HUES6 (cell line): ENCODE measurements at regions not wholly inside any gene's neighbourhood (a gene's known extent, or its start where the extent isn't known, plus 50 kb on each side); places are given as distances from the start of the nearest gene placed in this dataset.
A peak's percentile ranks its signal among the peaks of the same experiment; 100 is the strongest.
"Not testable (repeated sequence)": the region's sequence is repeated elsewhere in the genome, so short reads cannot be mapped to it uniquely, and the experiment has no call there.

Experiments used
- H3K27ac ChIP-seq: 2 replicates; pipeline ENCODE4 v1.7.0; 2013; ENCODE audit warnings: low read depth, mild to moderate bottlenecking, low read length, inconsistent platforms
- H3K27me3 ChIP-seq: 2 replicates; pipeline ENCODE4 v1.6.1; 2013; ENCODE audit warnings: low read length; ENCODE audit not compliant: control insufficient read depth, insufficient read depth
- H3K36me3 ChIP-seq: 2 replicates; pipeline ENCODE4 v1.6.1; 2013; ENCODE audit warnings: low read length; ENCODE audit not compliant: control insufficient read depth, insufficient read depth
- H3K4me1 ChIP-seq: 2 replicates; pipeline ENCODE4 v1.6.1; 2013; ENCODE audit warnings: low read length; ENCODE audit not compliant: control insufficient read depth, insufficient read depth
- H3K4me3 ChIP-seq: 2 replicates; pipeline ENCODE4 v1.5.1; 2013; ENCODE audit warnings: low read depth, low read length
- H3K9ac ChIP-seq: one replicate; pipeline ENCODE4 v1.6.1; 2013; ENCODE audit warnings: mild to moderate bottlenecking, low read length
- H3K9me3 ChIP-seq: 2 replicates; pipeline ENCODE4 v1.6.1; 2013; ENCODE audit warnings: low read depth, low read length; ENCODE audit not compliant: control insufficient read depth, insufficient read depth

DNA sequence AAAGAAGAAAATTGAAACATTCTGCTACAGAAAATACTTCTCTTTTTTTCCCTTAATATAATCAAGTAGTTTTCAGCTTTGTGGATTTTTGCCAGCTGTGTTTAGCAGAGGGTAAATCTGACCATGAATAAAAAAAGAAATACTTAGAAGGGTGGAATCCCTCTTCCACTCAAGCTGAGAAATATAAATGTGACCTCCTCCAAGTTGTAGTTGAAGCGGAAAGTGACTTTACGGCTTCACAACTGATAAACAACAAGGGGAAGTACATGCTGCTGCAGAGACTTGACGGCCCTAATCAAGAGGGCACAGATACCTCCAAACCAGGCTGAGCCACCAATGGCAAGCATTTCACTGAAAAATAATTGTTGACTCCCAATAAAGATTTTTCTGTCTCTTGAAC lies 785.0 kb downstream of the SLITRK5 start:
- Histone ChIP-seq H3K9me3 (peaks cover 8% of the 10 kb centered on the region), H3K4me1 (peaks cover 10% of the 10 kb centered on the region), H3K27ac (no peak overlapping the region), H3K36me3 (no peaks in the 10 kb centered on the region), H3K9ac (no peak overlapping the region), H3K4me3 (no peak overlapping the region), H3K27me3 (no peaks in the 10 kb centered on the region)

DNA sequence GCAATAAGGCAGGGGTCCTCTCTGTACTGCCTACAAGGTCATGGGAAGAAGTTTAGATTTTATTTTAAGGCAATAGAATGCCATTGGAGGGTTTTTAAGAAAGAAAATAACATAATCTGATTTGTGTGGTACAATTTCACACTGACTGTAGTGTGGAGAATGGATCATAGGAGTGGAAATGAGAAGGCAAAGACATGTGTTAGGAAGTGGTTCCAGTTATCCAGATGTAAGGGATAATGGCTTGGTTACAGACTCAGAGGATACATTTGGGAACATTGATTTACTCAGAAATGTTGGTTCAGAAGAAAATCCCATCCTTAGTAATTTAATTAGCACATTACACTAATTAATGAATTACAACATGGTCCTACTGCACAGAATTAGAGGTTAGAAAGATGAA lies 788.2 kb downstream of the SLITRK5 start:
- H3K27me3 ChIP-seq = no peaks in the 10 kb centered on the region
- no peaks in the 10 kb centered on the region for H3K36me3 ChIP-seq
- H3K27ac ChIP-seq = no peak overlapping the region
- H3K9ac ChIP-seq = no peak overlapping the region
- no peak overlapping the region for H3K4me3 ChIP-seq
- no peaks in the 10 kb centered on the region for H3K9me3 ChIP-seq
- peaks cover 29% of the 10 kb centered on the region for H3K4me1 ChIP-seq

- Histone ChIP-seq H3K27ac (peak overlapping the region; percentile 19; the same call in 1 of the 2 replicates), H3K9ac (no peak overlapping the region), H3K9me3 (peaks cover 7% of the 10 kb centered on the region), H3K36me3 (no peaks in the 10 kb centered on the region), H3K4me1 (peaks cover 29% of the 10 kb centered on the region), H3K27me3 (no peaks in the 10 kb centered on the region), H3K4me3 (peak overlapping the region; percentile 2; the same call in 1 of the 2 replicates)
These were observed 790.3 kb downstream of the SLITRK5 start for GRCh38 chr13:88461272-88462009.

DNA sequence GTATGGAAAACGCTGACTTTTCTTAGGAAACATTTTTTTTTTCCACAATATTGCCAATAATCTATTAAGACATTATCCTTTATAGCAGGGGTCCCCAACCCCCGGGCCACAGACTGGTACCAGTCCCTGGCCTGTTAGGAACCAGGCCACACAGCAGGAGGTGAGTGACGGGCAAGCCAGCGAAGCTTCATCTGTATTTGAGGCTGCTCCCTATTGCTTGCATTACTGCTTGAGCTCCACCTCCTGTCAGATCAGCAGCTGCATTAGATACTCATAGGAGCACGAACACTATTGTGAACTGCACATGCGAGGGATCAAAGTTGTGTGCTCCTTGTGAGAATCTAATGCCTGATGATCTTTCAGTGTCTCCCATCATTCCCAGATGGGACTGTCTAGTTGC lies 793.7 kb downstream of the SLITRK5 start:
- H3K4me3 ChIP-seq = no peak overlapping the region
- peaks cover 29% of the 10 kb centered on the region for H3K4me1 ChIP-seq
- no peaks in the 10 kb centered on the region for H3K36me3 ChIP-seq
- no peaks in the 10 kb centered on the region for H3K27me3 ChIP-seq
- H3K9me3 ChIP-seq = peaks cover 7% of the 10 kb centered on the region
- no peak overlapping the region for H3K27ac ChIP-seq
- H3K9ac ChIP-seq = no peak overlapping the region

DNA sequence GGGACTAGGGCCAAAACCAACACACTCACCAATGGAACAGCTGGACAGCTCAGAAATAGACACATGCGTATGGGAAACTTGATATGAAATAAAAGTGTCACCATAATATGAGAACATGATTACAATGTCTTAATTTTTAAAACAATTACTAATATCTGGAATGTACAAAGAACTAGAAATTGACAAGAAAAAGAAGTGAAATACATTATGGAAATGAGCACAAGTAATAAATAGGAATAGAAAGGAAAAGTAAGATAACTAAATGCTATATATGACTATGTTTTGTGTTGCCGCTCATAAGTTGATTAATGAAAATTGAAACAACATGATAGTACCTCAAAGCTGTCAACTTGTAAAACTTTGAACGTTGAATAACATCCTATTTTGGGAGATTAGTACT lies 801.1 kb downstream of the SLITRK5 start:
- H3K9ac ChIP-seq = no peak overlapping the region
- H3K9me3 ChIP-seq = peaks cover 2% of the 10 kb centered on the region; the same call in 1 of the 2 replicates
- H3K4me3 ChIP-seq = no peak overlapping the region
- H3K27me3 ChIP-seq = no peaks in the 10 kb centered on the region
- H3K36me3 ChIP-seq = no peaks in the 10 kb centered on the region
- H3K4me1 ChIP-seq = no peaks in the 10 kb centered on the region
- H3K27ac ChIP-seq = no peak overlapping the region

GRCh38 chr13:88483202-88483601 lies 812.0 kb downstream of the SLITRK5 start:
- Histone ChIP-seq H3K9me3 (peaks cover 16% of the 10 kb centered on the region), H3K27ac (no peak overlapping the region), H3K4me3 (no peak overlapping the region)

DNA sequence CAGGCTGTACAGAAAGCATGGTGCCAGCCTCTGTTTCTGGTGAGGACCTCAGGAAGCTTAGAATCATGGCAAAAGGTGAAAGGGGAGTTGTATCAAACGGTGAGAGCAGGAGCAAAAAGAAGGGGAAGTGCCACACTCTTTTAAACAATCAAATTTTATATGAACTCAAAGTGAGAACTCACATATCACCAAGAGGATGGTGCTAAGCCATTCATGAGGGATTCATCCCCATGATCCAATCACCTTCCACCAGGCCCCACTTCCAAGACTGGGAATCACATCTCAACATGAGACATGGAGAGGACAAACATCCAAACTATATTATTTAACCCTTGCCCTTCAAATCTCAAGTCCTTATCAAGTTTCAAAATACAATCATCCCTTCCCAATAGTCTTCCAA lies 836.7 kb downstream of the SLITRK5 start:
- peaks cover 59% of the 10 kb centered on the region for H3K9me3 ChIP-seq
- H3K36me3 ChIP-seq = 0 out of 2 replicates have a peak, but pooled peaks cover 6% of the 10 kb centered on the region
- no peaks in the 10 kb centered on the region for H3K27me3 ChIP-seq
- H3K4me3 ChIP-seq = no peak overlapping the region
- H3K9ac ChIP-seq = no peak overlapping the region
- H3K27ac ChIP-seq = no peak overlapping the region
- H3K4me1 ChIP-seq = peaks cover 9% of the 10 kb centered on the region; the same call in 1 of the 2 replicates

More at GRCh38 chr13:88483202-88483601, 812.0 kb downstream of the SLITRK5 start:
- H3K27me3 ChIP-seq = no peaks in the 10 kb centered on the region
- no peaks in the 10 kb centered on the region for H3K36me3 ChIP-seq
- H3K9ac ChIP-seq = no peak overlapping the region
- peaks cover 7% of the 10 kb centered on the region; the same call in 1 of the 2 replicates for H3K4me1 ChIP-seq

GRCh38 chr13:88512993-88513392 lies 841.8 kb downstream of the SLITRK5 start:
- not testable (repeated sequence) for H3K4me1 ChIP-seq, H3K4me3 ChIP-seq, H3K36me3 ChIP-seq, H3K9ac ChIP-seq, H3K27me3 ChIP-seq, H3K27ac ChIP-seq
- H3K9me3 ChIP-seq = peaks cover 26% of the 10 kb centered on the region

DNA sequence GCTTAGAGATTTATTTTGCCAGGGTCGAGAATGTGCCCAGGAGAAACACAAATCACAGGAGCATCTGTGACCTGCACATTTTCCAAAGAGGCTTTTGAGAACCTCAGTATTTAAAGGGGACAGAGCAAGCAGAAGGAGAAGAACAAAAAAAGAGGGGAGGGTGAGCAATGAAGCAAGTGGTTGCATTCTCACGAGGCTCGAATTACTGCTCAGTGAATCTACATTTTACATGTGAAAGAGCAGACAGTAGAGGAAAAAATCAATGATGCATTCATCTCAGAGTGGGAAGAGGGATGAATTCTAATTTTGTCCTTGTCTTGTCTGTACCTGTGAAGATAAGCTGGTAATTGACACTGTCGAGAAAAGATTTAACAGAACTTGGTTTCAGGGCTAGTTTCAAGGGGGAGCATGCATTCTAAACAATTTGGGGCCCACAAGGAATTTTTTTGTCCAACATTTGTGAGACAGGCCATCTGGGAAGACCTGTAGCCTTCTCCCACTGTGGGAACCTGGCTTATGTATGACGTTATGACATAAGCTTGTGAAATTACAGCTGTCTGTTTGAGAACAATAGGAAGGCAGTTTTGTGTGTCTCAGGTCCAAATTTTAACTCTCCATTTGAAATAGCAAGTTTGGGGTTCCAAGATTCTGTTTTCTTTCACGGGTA lies 855.1 kb downstream of the SLITRK5 start:
- Histone ChIP-seq H3K4me3 (no peak overlapping the region), H3K36me3 (no peaks in the 10 kb centered on the region), H3K27me3 (no peaks in the 10 kb centered on the region), H3K9me3 (peaks cover 31% of the 10 kb centered on the region), H3K9ac (no peak overlapping the region), H3K27ac (no peak overlapping the region), H3K4me1 (peaks cover 5% of the 10 kb centered on the region; the same call in 1 of the 2 replicates)

DNA sequence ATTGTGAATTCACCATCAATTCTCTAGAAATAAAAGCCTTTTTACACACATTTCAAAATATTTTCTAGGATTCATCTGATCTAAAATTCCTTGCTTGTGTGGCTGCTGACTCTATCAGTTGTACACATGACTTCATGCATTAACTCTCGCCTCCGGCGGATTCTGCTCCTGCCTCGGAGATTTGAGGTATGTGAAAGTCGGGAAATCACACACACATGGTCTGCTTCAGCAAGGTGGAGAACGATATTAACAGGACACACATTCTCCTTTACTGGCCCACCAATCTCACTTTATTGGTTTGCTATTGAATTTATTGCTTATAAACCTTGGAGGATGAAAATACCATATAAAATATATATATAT lies 855.7 kb downstream of the SLITRK5 start:
- Histone ChIP-seq H3K9me3 (peaks cover 27% of the 10 kb centered on the region), H3K27ac (no peak overlapping the region), H3K4me3 (no peak overlapping the region), H3K9ac (no peak overlapping the region), H3K36me3 (no peaks in the 10 kb centered on the region), H3K4me1 (peaks cover 5% of the 10 kb centered on the region; the same call in 1 of the 2 replicates), H3K27me3 (no peaks in the 10 kb centered on the region)

GRCh38 chr13:88541994-88542393 lies 870.8 kb downstream of the SLITRK5 start:
- Histone ChIP-seq H3K9ac (no peak overlapping the region), H3K27ac (no peak overlapping the region), H3K4me3 (no peak overlapping the region), H3K4me1 (no peaks in the 10 kb centered on the region), H3K36me3 (no peaks in the 10 kb centered on the region), H3K27me3 (no peaks in the 10 kb centered on the region), H3K9me3 (peaks cover 3% of the 10 kb centered on the region; the same call in 1 of the 2 replicates)
